Eye (tissue), 1 donor: ENCODE measurements at regions not wholly inside any gene's neighbourhood (a gene's known extent, or its start where the extent isn't known, plus 50 kb on each side); places are given as distances from the start of the nearest gene placed in this dataset.
A peak's percentile ranks its signal among the peaks of the same experiment; 100 is the strongest.
"Not testable (repeated sequence)": the region's sequence is repeated elsewhere in the genome, so short reads cannot be mapped to it uniquely, and the experiment has no call there.

ENCODE experiments used
- DNase-seq: peaks from one replicate; pipeline ENCODE4 v3.0.0-alpha.2; 2015

- DNase-seq = no peak
Measured at GRCh38 chr18:32884543-32884942, 111.7 kb upstream of the KLHL14 start.

- DNase-seq = no peak
Measured at GRCh38 chr18:32881009-32881408, 108.2 kb upstream of the KLHL14 start.

GRCh38 chr18:32879497-32879896, 106.7 kb upstream of the KLHL14 start:
- peak; percentile 91 for DNase-seq

GRCh38 chr18:32878436-32878835, 105.6 kb upstream of the KLHL14 start:
- DNase-seq = peak; percentile 76

- DNase-seq = no peak
Measured at GRCh38 chr18:32877371-32877770, 104.5 kb upstream of the KLHL14 start.

- DNase-seq = no peak
Measured at GRCh38 chr18:32875625-32876024, 102.8 kb upstream of the KLHL14 start.

- no peak for DNase-seq
Measured at GRCh38 chr18:32871786-32872185, 99.0 kb upstream of the KLHL14 start.

GRCh38 chr18:32870611-32871010, 97.8 kb upstream of the KLHL14 start:
- no peak for DNase-seq

GRCh38 chr18:32868406-32868805, 95.6 kb upstream of the KLHL14 start:
- DNase-seq = peak; percentile 41

- DNase-seq = peak; percentile 47
Measured at GRCh38 chr18:32867936-32868335, 95.1 kb upstream of the KLHL14 start.

- no peak for DNase-seq
Measured at GRCh38 chr18:32867330-32867729, 94.5 kb upstream of the KLHL14 start.

- DNase-seq = not testable (repeated sequence)
Measured at GRCh38 chr18:32862031-32862430, 89.2 kb upstream of the KLHL14 start.

- no peak for DNase-seq
Measured at GRCh38 chr18:32851936-32852335, 79.1 kb upstream of the KLHL14 start.

- no peak for DNase-seq
Measured at GRCh38 chr18:32848826-32849225, 76.0 kb upstream of the KLHL14 start.

- DNase-seq = peak; percentile 60
Measured at GRCh38 chr18:32847691-32848090, 74.9 kb upstream of the KLHL14 start.

GRCh38 chr18:32846896-32847295, 74.1 kb upstream of the KLHL14 start:
- DNase-seq = peak; percentile 26

- DNase-seq = no peak
Measured at GRCh38 chr18:32840962-32841361, 68.1 kb upstream of the KLHL14 start.

- no peak for DNase-seq
Measured at GRCh38 chr18:32835951-32836350, 63.1 kb upstream of the KLHL14 start.

- no peak for DNase-seq
Measured at GRCh38 chr18:32831781-32832180, 59.0 kb upstream of the KLHL14 start.

GRCh38 chr18:32823226-32823625, 50.4 kb upstream of the KLHL14 start:
- no peak for DNase-seq
